DOHH2 (cell line): ENCODE measurements at regions not wholly inside any gene's neighbourhood (a gene's known extent, or its start where the extent isn't known, plus 50 kb on each side); places are given as distances from the start of the nearest gene placed in this dataset.

Experiments
- CTCF ChIP-seq: fragments of 200-600 bp; sonication (generic); IDR thresholded peaks from one replicate; pipeline ENCODE4 v1.5.1; 2014; ENCODE audit warnings: antibody characterized with exemption, mild to moderate bottlenecking, low read depth, low read length; ENCODE audit not compliant: poor library complexity, severe bottlenecking
- EZH2phosphoT487 ChIP-seq: fragments of 200-600 bp; sonication (generic); IDR thresholded peaks from 2 replicates; pipeline ENCODE4 v1.6.1; 2017; ENCODE audit warnings: borderline replicate concordance, mild to moderate bottlenecking, antibody characterized with exemption, low read length, moderate library complexity, mixed read lengths

- TF ChIP-seq CTCF (peak; percentile 30), EZH2phosphoT487 (no peak)
These were observed 58.7 kb upstream of the EMCN start for GRCh38 chr4:100576570-100576969.
